Loucy (cell line): ENCODE measurements at regions not wholly inside any gene's neighbourhood (a gene's known extent, or its start where the extent isn't known, plus 50 kb on each side); places are given as distances from the start of the nearest gene placed in this dataset.

Experiments
- H2AFZ ChIP-seq: fragments of 200-600 bp; sonication (generic); 2 replicates; pipeline ENCODE4 v1.6.0; 2016; ENCODE audit warnings: antibody characterized with exemption, mild to moderate bottlenecking, low read length, moderate library complexity
- H3F3A ChIP-seq: fragments of 200-600 bp; 2 replicates; pipeline ENCODE4 v1.6.0; 2016; ENCODE audit warnings: antibody characterized with exemption, low read depth, mild to moderate bottlenecking
- H3K27me3 ChIP-seq: fragments of 200-600 bp; sonication (generic); 2 replicates; pipeline ENCODE4 v1.6.1; 2014; ENCODE audit warnings: low read length, mild to moderate bottlenecking; ENCODE audit not compliant: insufficient read depth, poor library complexity, severe bottlenecking
- H3K36me3 ChIP-seq: fragments of 200-600 bp; sonication (generic); 2 replicates; pipeline ENCODE4 v1.6.1; 2016; ENCODE audit warnings: low read length; ENCODE audit not compliant: insufficient read depth
- H3K4me1 ChIP-seq: fragments of 200-600 bp; sonication (generic); 2 replicates; pipeline ENCODE4 v1.5.1; 2014; ENCODE audit warnings: low read length, mild to moderate bottlenecking; ENCODE audit not compliant: insufficient read depth, poor library complexity, severe bottlenecking
- H3K4me2 ChIP-seq: fragments of 200-600 bp; sonication (generic); 2 replicates; pipeline ENCODE4 v1.6.0; 2014; ENCODE audit warnings: antibody characterized with exemption, low read length, low read depth, mild to moderate bottlenecking; ENCODE audit not compliant: poor library complexity, severe bottlenecking
- H3K4me3 ChIP-seq: fragments of 200-600 bp; sonication (generic); 2 replicates; pipeline ENCODE4 v1.5.1; 2014; ENCODE audit warnings: low read length, mild to moderate bottlenecking, mixed read lengths; ENCODE audit not compliant: poor library complexity, severe bottlenecking
- H3K79me2 ChIP-seq: fragments of 200-600 bp; sonication (generic); 2 replicates; pipeline ENCODE4 v1.6.1; 2014; ENCODE audit warnings: low read length; ENCODE audit not compliant: insufficient read depth
- H3K9ac ChIP-seq: fragments of 200-600 bp; sonication (generic); 2 replicates; pipeline ENCODE4 v1.6.0; 2014; ENCODE audit warnings: mild to moderate bottlenecking, low read depth, low read length, moderate library complexity; ENCODE audit not compliant: poor library complexity, severe bottlenecking
- H3K9me2 ChIP-seq: fragments of 200-600 bp; sonication (generic); replicated peaks from 2 replicates; pipeline ENCODE4 v1.6.1; 2016; ENCODE audit warnings: low read depth, low read length, mixed read lengths
- H3K9me3 ChIP-seq: fragments of 200-600 bp; sonication (generic); 2 replicates; pipeline ENCODE4 v1.6.1; 2014; ENCODE audit warnings: mild to moderate bottlenecking, antibody characterized with exemption, low read length, low read depth; ENCODE audit not compliant: insufficient read depth
- H4K20me1 ChIP-seq: fragments of 200-600 bp; sonication (generic); 2 replicates; pipeline ENCODE4 v1.6.0; 2014; ENCODE audit warnings: antibody characterized with exemption, low read length, mild to moderate bottlenecking; ENCODE audit not compliant: insufficient read depth, poor library complexity, severe bottlenecking
- CTCF ChIP-seq: fragments of 200-600 bp; sonication (generic); conservative IDR thresholded peaks from 2 replicates; pipeline ENCODE4 v1.5.1; 2014; ENCODE audit warnings: mild to moderate bottlenecking, antibody characterized with exemption, low read length
- EZH2phosphoT487 ChIP-seq: fragments of 200-600 bp; IDR thresholded peaks from 2 replicates; pipeline ENCODE4 v1.6.1; 2018; ENCODE audit warnings: antibody characterized with exemption, mild to moderate bottlenecking, moderate library complexity, borderline replicate concordance

DNA sequence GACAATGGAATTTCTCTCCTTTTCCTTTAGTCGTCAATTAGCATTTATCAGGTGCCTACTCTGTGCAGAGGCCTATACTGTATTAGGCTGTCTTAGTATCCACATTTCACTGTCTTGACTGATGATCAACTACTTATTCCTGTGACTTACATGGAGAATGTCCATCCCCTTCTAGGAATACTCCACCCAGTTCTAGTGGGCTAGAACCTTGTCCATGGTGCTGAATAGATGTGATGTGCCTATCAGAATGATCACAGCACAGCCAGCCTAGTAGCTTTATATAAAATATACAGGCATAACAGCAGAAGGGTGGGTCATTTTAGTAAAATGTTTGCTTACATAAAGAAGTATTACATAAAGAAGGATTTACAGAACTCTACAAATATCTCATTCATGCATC, 621.4 kb downstream of the PDCD6IP start:
- TF ChIP-seq CTCF (no peak), EZH2phosphoT487 (no peak)
- no peak overlapping the region for H3K4me2 ChIP-seq
- no peaks in the 10 kb centered on the region for H3K79me2 ChIP-seq
- H3K36me3 ChIP-seq, result no peaks in the 10 kb centered on the region
- H2AFZ ChIP-seq, result no peak overlapping the region
- no peaks in the 10 kb centered on the region for H3K9me3 ChIP-seq
- no peak overlapping the region for H3K9ac ChIP-seq
- no peak overlapping the region for H3K4me3 ChIP-seq
- no peaks in the 10 kb centered on the region for H3F3A ChIP-seq
- no peaks in the 10 kb centered on the region for H3K9me2 ChIP-seq
- H3K27me3 ChIP-seq, result no peaks in the 10 kb centered on the region
- no peaks in the 10 kb centered on the region for H4K20me1 ChIP-seq
- no peaks in the 10 kb centered on the region for H3K4me1 ChIP-seq

DNA sequence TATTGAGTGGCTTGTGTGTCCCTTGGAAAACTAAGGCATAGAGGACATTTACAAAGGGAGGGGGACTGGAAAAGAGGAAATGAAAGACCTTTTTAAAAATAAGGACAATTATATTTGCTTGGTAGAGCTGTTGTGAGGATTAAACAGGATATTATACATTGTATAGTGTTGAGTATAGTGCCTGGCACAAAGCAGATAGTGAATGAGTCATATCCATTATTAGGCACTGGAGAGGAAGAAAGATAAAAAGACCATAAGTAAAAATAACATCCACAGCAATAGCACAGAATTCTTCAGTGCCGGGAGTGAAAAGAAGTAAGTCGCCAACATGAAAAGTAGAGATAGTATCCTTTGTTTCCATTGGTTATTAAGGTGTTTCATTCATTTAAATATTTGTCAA, 623.3 kb downstream of the PDCD6IP start:
- H4K20me1 ChIP-seq, result no peaks in the 10 kb centered on the region
- no peaks in the 10 kb centered on the region for H3K27me3 ChIP-seq
- no peak overlapping the region for H3K4me3 ChIP-seq
- no peaks in the 10 kb centered on the region for H3K4me1 ChIP-seq
- no peaks in the 10 kb centered on the region for H3K36me3 ChIP-seq
- no peak overlapping the region for H3K9ac ChIP-seq
- no peaks in the 10 kb centered on the region for H3K9me2 ChIP-seq
- no peak overlapping the region for H3K4me2 ChIP-seq
- no peaks in the 10 kb centered on the region for H3K9me3 ChIP-seq
- H3F3A ChIP-seq, result no peaks in the 10 kb centered on the region
- TF ChIP-seq CTCF (no peak), EZH2phosphoT487 (no peak)
- no peak overlapping the region for H2AFZ ChIP-seq
- H3K79me2 ChIP-seq, result no peaks in the 10 kb centered on the region

DNA sequence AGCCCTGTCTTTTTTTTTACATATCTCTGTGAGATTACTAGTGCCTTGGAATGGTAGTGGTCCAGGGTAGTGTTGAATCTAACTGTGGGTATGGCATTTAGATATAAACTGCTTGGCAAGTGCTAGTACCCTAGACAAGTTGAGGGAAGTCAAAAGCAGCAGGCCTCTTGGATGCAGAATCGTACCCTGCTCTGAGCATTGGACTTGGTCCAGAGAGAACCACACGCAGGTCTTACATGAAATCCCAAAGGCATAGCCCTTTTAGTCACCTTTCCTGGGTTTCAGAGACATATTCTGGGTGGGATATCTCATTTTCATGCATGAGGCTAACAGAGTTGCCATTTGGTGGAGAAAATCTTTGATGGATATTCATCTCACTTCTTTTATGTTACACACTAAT, 641.4 kb downstream of the PDCD6IP start:
- Histone ChIP-seq H3K27me3 (no peaks in the 10 kb centered on the region), H3K9ac (no peak overlapping the region), H3K9me3 (peaks cover 7% of the 10 kb centered on the region; the same call in 1 of the 2 replicates), H3K36me3 (no peaks in the 10 kb centered on the region), H3K79me2 (no peaks in the 10 kb centered on the region), H4K20me1 (no peaks in the 10 kb centered on the region), H3K4me2 (no peak overlapping the region), H3K4me1 (no peaks in the 10 kb centered on the region), H3K9me2 (no peaks in the 10 kb centered on the region), H2AFZ (no peak overlapping the region), H3K4me3 (no peak overlapping the region), H3F3A (no peaks in the 10 kb centered on the region)
- TF ChIP-seq CTCF, result no peak
- no peak for TF ChIP-seq EZH2phosphoT487
